ENCODE measurements at regions not wholly inside any gene's neighbourhood (a gene's known extent, or its start where the extent isn't known, plus 50 kb on each side); places are given as distances from the start of the nearest gene placed in this dataset.

- TF ChIP-seq SP2 (CRISPR knock-in tag; IDR thresholded peaks at IDR 0.05) = no peak
- TF ChIP-seq FOXO4 (CRISPR knock-in tag; conservative IDR thresholded peaks at IDR 0.05) = no peak
- peak; percentile 98 for TF ChIP-seq SMARCE1 (IDR thresholded peaks at IDR 0.05; ENCODE audit: borderline replicate concordance)
- peak; percentile 87 for TF ChIP-seq SNAPC2 (CRISPR knock-in tag; IDR thresholded peaks at IDR 0.05)
- no peak for TF ChIP-seq ZMYM2 (CRISPR knock-in tag; IDR thresholded peaks at IDR 0.05)
- TF ChIP-seq NRL (CRISPR knock-in tag; IDR thresholded peaks at IDR 0.05; ENCODE audit: borderline replicate concordance) = no peak
- no peak for TF ChIP-seq NR0B2 (CRISPR knock-in tag; IDR thresholded peaks at IDR 0.05)
- TF ChIP-seq TCF7L2 (IDR thresholded peaks at IDR 0.05; ENCODE audit: low read depth, low read length) = peak; percentile 68; the same call in 1 of the 2 replicates
- no peak for TF ChIP-seq SP140L (CRISPR knock-in tag; IDR thresholded peaks at IDR 0.05; ENCODE audit: borderline replicate concordance)
- TF ChIP-seq ZZZ3 (CRISPR knock-in tag; IDR thresholded peaks at IDR 0.05; ENCODE audit: borderline replicate concordance) = no peak
- TF ChIP-seq RBM39 (IDR thresholded peaks at IDR 0.05; ENCODE audit: low read depth, low read length, poor library complexity, severe bottlenecking) = no peak
- peak; percentile 92 for TF ChIP-seq BHLHE40 (IDR thresholded peaks at IDR 0.05; ENCODE audit: low read length)
- TF ChIP-seq ZNF326 (CRISPR knock-in tag; IDR thresholded peaks at IDR 0.05; ENCODE audit: borderline replicate concordance) = no peak
- no peak for TF ChIP-seq RFXAP (CRISPR knock-in tag; IDR thresholded peaks at IDR 0.05; ENCODE audit: borderline replicate concordance)
- peak; percentile 99 for TF ChIP-seq HMG20A (CRISPR knock-in tag; IDR thresholded peaks at IDR 0.05; ENCODE audit: borderline replicate concordance)
- 0 out of 2 replicates have a peak, but pooled peaks have one; percentile 25 for TF ChIP-seq HBP1 (CRISPR knock-in tag; IDR thresholded peaks at IDR 0.05; ENCODE audit: low read depth)
- peak; percentile 49 for TF ChIP-seq MNT (IDR thresholded peaks at IDR 0.05)
- no peak for TF ChIP-seq ZNF329 (CRISPR knock-in tag; IDR thresholded peaks at IDR 0.05; ENCODE audit: low read depth)
- TF ChIP-seq ZBTB10 (CRISPR knock-in tag; IDR thresholded peaks at IDR 0.05; ENCODE audit: borderline replicate concordance) = no peak
- no peak for TF ChIP-seq ZBTB21 (CRISPR knock-in tag; IDR thresholded peaks at IDR 0.05)
- TF ChIP-seq SRSF4 (IDR thresholded peaks at IDR 0.05; ENCODE audit: low read depth, low read length, poor library complexity, severe bottlenecking) = no peak
- no peak for TF ChIP-seq ZBTB38 (CRISPR knock-in tag; IDR thresholded peaks at IDR 0.05)
These were observed 72.6 kb upstream of the CDIN1 start (continued) for GRCh38 chr15:36506733-36507356.

Data from HepG2 (cell line).